ENCODE measurements at regions not wholly inside any gene's neighbourhood (a gene's known extent, or its start where the extent isn't known, plus 50 kb on each side); places are given as distances from the start of the nearest gene placed in this dataset.
"Not testable (repeated sequence)": the region's sequence is repeated elsewhere in the genome, so short reads cannot be mapped to it uniquely, and the experiment has no call there.

- no peak for DNase-seq
- no peak overlapping the region for H3K4me3 ChIP-seq (ENCODE audit: low read depth, low read length)
- no peaks in the 10 kb centered on the region for H3K27me3 ChIP-seq (ENCODE audit: insufficient read depth, low read depth, severe bottlenecking)
- H3K27ac ChIP-seq, result no peak overlapping the region
- no peak for TF ChIP-seq CTCF (IDR thresholded peaks at IDR 0.05; ENCODE audit: low read depth, low read length)
- H3K36me3 ChIP-seq, result no peaks in the 10 kb centered on the region
- H3K9me3 ChIP-seq (ENCODE audit: severe bottlenecking), result peaks cover 5% of the 10 kb centered on the region
These were observed 394.9 kb upstream of the GRAMD2B start for GRCh38 chr5:126028336-126028735.

GRCh38 chr5:126029282-126029681 is 393.9 kb upstream of the GRAMD2B start:
- not testable (repeated sequence) for H3K4me3 ChIP-seq (ENCODE audit: low read depth, low read length); H3K9me3 ChIP-seq (ENCODE audit: severe bottlenecking); H3K27ac ChIP-seq; DNase-seq; H3K36me3 ChIP-seq; H3K27me3 ChIP-seq (ENCODE audit: insufficient read depth, low read depth, severe bottlenecking)

- H3K27me3 ChIP-seq (ENCODE audit: insufficient read depth, low read depth, severe bottlenecking), result no peaks in the 10 kb centered on the region
- TF ChIP-seq CTCF (IDR thresholded peaks at IDR 0.05; ENCODE audit: low read depth, low read length), result no peak
- H3K27ac ChIP-seq, result no peak overlapping the region
These were observed 392.5 kb upstream of the GRAMD2B start for GRCh38 chr5:126030698-126031097.

GRCh38 chr5:126031989-126032716 is 391.1 kb upstream of the GRAMD2B start:
- H3K27me3 ChIP-seq (ENCODE audit: insufficient read depth, low read depth, severe bottlenecking), result no peaks in the 10 kb centered on the region
- no peak overlapping the region for H3K27ac ChIP-seq
- no peaks in the 10 kb centered on the region for H3K36me3 ChIP-seq
- peaks cover 5% of the 10 kb centered on the region for H3K9me3 ChIP-seq (ENCODE audit: severe bottlenecking)
- no peak for DNase-seq
- H3K4me3 ChIP-seq (ENCODE audit: low read depth, low read length), result no peak overlapping the region
- no peak for TF ChIP-seq CTCF (IDR thresholded peaks at IDR 0.05; ENCODE audit: low read depth, low read length)

More at GRCh38 chr5:126030698-126031097, 392.5 kb upstream of the GRAMD2B start:
- no peak for DNase-seq
- no peaks in the 10 kb centered on the region for H3K36me3 ChIP-seq
- no peak overlapping the region for H3K4me3 ChIP-seq (ENCODE audit: low read depth, low read length)
- H3K9me3 ChIP-seq (ENCODE audit: severe bottlenecking), result peaks cover 5% of the 10 kb centered on the region

- no peak for DNase-seq
- H3K27ac ChIP-seq, result no peak overlapping the region
- no peak for TF ChIP-seq CTCF (IDR thresholded peaks at IDR 0.05; ENCODE audit: low read depth, low read length)
- no peaks in the 10 kb centered on the region for H3K27me3 ChIP-seq (ENCODE audit: insufficient read depth, low read depth, severe bottlenecking)
- no peak overlapping the region for H3K4me3 ChIP-seq (ENCODE audit: low read depth, low read length)
- H3K36me3 ChIP-seq, result no peaks in the 10 kb centered on the region
- no peaks in the 10 kb centered on the region for H3K9me3 ChIP-seq (ENCODE audit: severe bottlenecking)
These were observed 379.5 kb upstream of the GRAMD2B start for GRCh38 chr5:126043688-126044087.

GRCh38 chr5:126044111-126044668 is 379.0 kb upstream of the GRAMD2B start:
- H3K27ac ChIP-seq, result no peak overlapping the region
- no peak for TF ChIP-seq CTCF (IDR thresholded peaks at IDR 0.05; ENCODE audit: low read depth, low read length)
- DNase-seq, result no peak

More at GRCh38 chr5:126044111-126044668, 379.0 kb upstream of the GRAMD2B start:
- Histone ChIP-seq H3K9me3 (ENCODE audit: severe bottlenecking) (no peaks in the 10 kb centered on the region), H3K4me3 (ENCODE audit: low read depth, low read length) (no peak overlapping the region), H3K36me3 (no peaks in the 10 kb centered on the region), H3K27me3 (ENCODE audit: insufficient read depth, low read depth, severe bottlenecking) (no peaks in the 10 kb centered on the region)

Measured in WERI-Rb-1 (cell line).